ENCODE measurements at regions not wholly inside any gene's neighbourhood (a gene's known extent, or its start where the extent isn't known, plus 50 kb on each side); places are given as distances from the start of the nearest gene placed in this dataset.

DNA sequence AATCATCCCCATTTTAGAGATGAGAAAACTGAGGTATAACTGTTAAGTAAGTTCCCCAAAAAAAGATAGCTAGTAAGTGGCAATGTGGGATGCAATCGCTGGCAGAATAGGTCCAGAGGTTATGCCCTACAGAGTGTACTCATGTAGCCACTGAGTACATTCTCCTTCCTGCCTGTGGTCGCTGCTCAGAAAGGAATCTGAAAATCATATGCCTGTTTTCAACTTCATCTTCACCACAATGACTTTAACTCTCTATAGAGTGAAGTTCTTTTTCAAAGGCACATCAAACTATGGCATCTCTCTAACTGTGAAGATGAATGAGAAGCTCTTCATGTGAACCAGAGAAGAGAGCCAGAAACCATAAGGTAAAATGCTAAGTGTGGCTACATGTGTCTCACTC is 162.2 kb upstream of the SLC25A13 start:
- TF ChIP-seq, protein P1, sequence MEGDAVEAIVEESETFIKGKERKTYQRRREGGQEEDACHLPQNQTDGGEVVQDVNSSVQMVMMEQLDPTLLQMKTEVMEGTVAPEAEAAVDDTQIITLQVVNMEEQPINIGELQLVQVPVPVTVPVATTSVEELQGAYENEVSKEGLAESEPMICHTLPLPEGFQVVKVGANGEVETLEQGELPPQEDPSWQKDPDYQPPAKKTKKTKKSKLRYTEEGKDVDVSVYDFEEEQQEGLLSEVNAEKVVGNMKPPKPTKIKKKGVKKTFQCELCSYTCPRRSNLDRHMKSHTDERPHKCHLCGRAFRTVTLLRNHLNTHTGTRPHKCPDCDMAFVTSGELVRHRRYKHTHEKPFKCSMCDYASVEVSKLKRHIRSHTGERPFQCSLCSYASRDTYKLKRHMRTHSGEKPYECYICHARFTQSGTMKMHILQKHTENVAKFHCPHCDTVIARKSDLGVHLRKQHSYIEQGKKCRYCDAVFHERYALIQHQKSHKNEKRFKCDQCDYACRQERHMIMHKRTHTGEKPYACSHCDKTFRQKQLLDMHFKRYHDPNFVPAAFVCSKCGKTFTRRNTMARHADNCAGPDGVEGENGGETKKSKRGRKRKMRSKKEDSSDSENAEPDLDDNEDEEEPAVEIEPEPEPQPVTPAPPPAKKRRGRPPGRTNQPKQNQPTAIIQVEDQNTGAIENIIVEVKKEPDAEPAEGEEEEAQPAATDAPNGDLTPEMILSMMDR (IDR thresholded peaks at IDR 0.05), result no peak
- TF ChIP-seq IRF2 (CRISPR knock-in tag; IDR thresholded peaks at IDR 0.05; ENCODE audit: borderline replicate concordance, low read depth) (no peak), ELF4 (CRISPR knock-in tag; IDR thresholded peaks at IDR 0.05; ENCODE audit: low read depth) (no peak), NR2C2 (CRISPR knock-in tag; IDR thresholded peaks at IDR 0.05) (no peak), ESRRA (CRISPR knock-in tag; IDR thresholded peaks at IDR 0.05; ENCODE audit: borderline replicate concordance) (no peak), CBFB (CRISPR knock-in tag; IDR thresholded peaks at IDR 0.05; ENCODE audit: low read depth) (no peak)
- TF ChIP-seq, protein P2, sequence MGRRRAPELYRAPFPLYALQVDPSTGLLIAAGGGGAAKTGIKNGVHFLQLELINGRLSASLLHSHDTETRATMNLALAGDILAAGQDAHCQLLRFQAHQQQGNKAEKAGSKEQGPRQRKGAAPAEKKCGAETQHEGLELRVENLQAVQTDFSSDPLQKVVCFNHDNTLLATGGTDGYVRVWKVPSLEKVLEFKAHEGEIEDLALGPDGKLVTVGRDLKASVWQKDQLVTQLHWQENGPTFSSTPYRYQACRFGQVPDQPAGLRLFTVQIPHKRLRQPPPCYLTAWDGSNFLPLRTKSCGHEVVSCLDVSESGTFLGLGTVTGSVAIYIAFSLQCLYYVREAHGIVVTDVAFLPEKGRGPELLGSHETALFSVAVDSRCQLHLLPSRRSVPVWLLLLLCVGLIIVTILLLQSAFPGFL (CRISPR knock-in tag; IDR thresholded peaks at IDR 0.05; ENCODE audit: borderline replicate concordance), result no peak
